Sigmoid colon (tissue), 4 donors: ENCODE measurements at regions not wholly inside any gene's neighbourhood (a gene's known extent, or its start where the extent isn't known, plus 50 kb on each side); places are given as distances from the start of the nearest gene placed in this dataset.

Source experiments
- EP300 ChIP-seq, 4 donors: sonication (generic); formaldehyde crosslinking; IDR thresholded peaks; one replicate each; pipeline ENCODE4 v1.6.1; 2017; ENCODE audit warnings: antibody characterized with exemption in 4 of 4
- POLR2A ChIP-seq, 2 donors: fragments of 450-650 bp; IDR thresholded peaks; one replicate each; pipeline ENCODE4 v1.6.1; 2016; ENCODE audit warnings: antibody characterized with exemption in 2 of 2, mild to moderate bottlenecking in 2 of 2, moderate library complexity in 2 of 2
- POLR2AphosphoS5 ChIP-seq, 4 donors: sonication (generic); formaldehyde crosslinking; IDR thresholded peaks; one replicate each; pipeline ENCODE4 v1.6.1; 2017; ENCODE audit warnings: antibody characterized with exemption in 4 of 4
- TF ChIP-seq, protein P1 (sequence below), 4 experiments: fragments of 450-650 bp in 3 of 4; fragments of 200-600 bp in 1 of 4; IDR thresholded peaks; one replicate each; pipeline ENCODE4 v1.5.1; 2016 to 2019; ENCODE audit warnings: antibody characterized with exemption in 4 of 4, mild to moderate bottlenecking in 3 of 4, moderate library complexity in 2 of 4

DNA sequence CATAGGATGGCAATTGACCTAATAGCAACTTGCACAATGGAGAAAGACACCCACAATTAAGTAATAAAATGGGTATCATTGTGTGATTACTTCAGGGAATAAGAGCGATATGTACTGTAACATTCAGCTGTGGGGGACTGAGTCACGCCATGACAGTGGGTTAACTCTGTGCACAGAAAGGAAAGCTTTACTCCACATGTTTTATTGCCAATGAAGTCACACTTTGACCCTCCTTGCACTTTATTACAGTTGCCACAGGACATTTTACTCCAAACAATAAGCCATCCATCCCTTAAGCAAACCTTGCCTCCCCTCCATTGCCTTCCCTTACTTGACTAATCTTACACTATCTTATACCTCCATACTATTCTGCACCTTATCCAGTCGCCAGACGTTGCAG lies 403.1 kb downstream of the VRK1 start:
- TF ChIP-seq EP300 (IDR thresholded peaks at IDR 0.05) (no peak), POLR2A (IDR thresholded peaks at IDR 0.05) (no peak), POLR2AphosphoS5 (IDR thresholded peaks at IDR 0.05) (no peak)
- TF ChIP-seq, protein P1, sequence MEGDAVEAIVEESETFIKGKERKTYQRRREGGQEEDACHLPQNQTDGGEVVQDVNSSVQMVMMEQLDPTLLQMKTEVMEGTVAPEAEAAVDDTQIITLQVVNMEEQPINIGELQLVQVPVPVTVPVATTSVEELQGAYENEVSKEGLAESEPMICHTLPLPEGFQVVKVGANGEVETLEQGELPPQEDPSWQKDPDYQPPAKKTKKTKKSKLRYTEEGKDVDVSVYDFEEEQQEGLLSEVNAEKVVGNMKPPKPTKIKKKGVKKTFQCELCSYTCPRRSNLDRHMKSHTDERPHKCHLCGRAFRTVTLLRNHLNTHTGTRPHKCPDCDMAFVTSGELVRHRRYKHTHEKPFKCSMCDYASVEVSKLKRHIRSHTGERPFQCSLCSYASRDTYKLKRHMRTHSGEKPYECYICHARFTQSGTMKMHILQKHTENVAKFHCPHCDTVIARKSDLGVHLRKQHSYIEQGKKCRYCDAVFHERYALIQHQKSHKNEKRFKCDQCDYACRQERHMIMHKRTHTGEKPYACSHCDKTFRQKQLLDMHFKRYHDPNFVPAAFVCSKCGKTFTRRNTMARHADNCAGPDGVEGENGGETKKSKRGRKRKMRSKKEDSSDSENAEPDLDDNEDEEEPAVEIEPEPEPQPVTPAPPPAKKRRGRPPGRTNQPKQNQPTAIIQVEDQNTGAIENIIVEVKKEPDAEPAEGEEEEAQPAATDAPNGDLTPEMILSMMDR (IDR thresholded peaks at IDR 0.05): no peak
